ENCODE measurements at regions not wholly inside any gene's neighbourhood (a gene's known extent, or its start where the extent isn't known, plus 50 kb on each side); places are given as distances from the start of the nearest gene placed in this dataset.

DNA sequence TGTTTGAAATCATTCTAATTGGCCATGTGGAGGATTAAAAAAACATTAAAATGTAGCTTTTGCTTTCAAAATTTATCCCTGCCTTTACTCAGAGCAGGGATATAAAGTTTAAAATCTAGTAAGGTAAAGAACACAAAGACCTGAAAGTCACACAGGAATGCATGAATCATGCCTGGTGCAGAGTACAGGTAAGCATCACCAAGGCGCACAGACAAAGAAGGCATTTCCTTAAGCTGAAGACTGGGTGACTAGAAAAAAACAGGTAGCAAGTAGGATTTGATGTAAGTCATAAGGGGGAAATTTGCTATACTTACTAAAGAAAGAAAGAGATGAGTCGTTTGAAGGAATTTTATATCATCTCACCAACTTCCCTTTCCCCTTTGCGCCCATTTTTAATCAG is 405.6 kb downstream of the GXYLT1 start:
- TF ChIP-seq POLR2AphosphoS5 (IDR thresholded peaks at IDR 0.05) (no peak), CTCF (IDR thresholded peaks at IDR 0.05) (no peak), POLR2A (IDR thresholded peaks at IDR 0.05) (no peak)
